Peyer's patch (tissue), 4 donors: ENCODE measurements at regions not wholly inside any gene's neighbourhood (a gene's known extent, or its start where the extent isn't known, plus 50 kb on each side); places are given as distances from the start of the nearest gene placed in this dataset.
A peak's percentile ranks its signal among the peaks of the same experiment; 100 is the strongest.
"Not testable (repeated sequence)": the region's sequence is repeated elsewhere in the genome, so short reads cannot be mapped to it uniquely, and the experiment has no call there.

Experiments
- DNase-seq, 3 donors: peaks; one replicate each; pipeline ENCODE4 v3.0.0-alpha.2; 2017 to 2019
- H3K27ac ChIP-seq, 4 donors: fragments of 200-600 bp; sonication (generic); one replicate each; pipeline ENCODE4 v1.5.1; 2016 to 2019
- H3K27me3 ChIP-seq, 2 donors: fragments of 200-600 bp; sonication (generic); one replicate each; pipeline ENCODE4 v1.5.1; 2019
- H3K36me3 ChIP-seq, 3 donors: fragments of 200-600 bp; sonication (generic); one replicate each; pipeline ENCODE4 v1.5.1; 2016 to 2019
- H3K4me1 ChIP-seq, 4 donors: fragments of 200-600 bp; sonication (generic); one replicate each; pipeline ENCODE4 v1.5.1; 2016 to 2019
- H3K4me3 ChIP-seq, 4 donors: fragments of 200-600 bp; sonication (generic); 1 replicate in 3 of 4; 2 replicates in 1 of 4; pipeline ENCODE4 v1.5.1; 2016 to 2019; ENCODE audit warnings: mild to moderate bottlenecking in 1 of 4
- H3K9me3 ChIP-seq, 4 donors: fragments of 200-600 bp; sonication (generic); one replicate each; pipeline ENCODE4 v1.5.1; 2016 to 2019; ENCODE audit warnings: mild to moderate bottlenecking in 1 of 4
- CTCF ChIP-seq, 6 experiments: fragments of 450-650 bp in 4 of 6; fragments of 200-600 bp in 2 of 6; sonication (generic) in 1 of 6; IDR thresholded peaks; one replicate each; pipeline ENCODE4 v1.5.1; 2017 to 2019; ENCODE audit warnings: antibody characterized with exemption in 6 of 6, mild to moderate bottlenecking in 3 of 6, moderate library complexity in 1 of 6
- POLR2A ChIP-seq, 2 donors: fragments of 450-650 bp; IDR thresholded peaks; one replicate each; pipeline ENCODE4 v1.5.1; 2017; ENCODE audit warnings: antibody characterized with exemption in 2 of 2, mild to moderate bottlenecking in 2 of 2, moderate library complexity in 2 of 2

- H3K27me3 ChIP-seq: no peaks in the 10 kb centered on the region
- no peaks in the 10 kb centered on the region for H3K4me1 ChIP-seq
- H3K36me3 ChIP-seq: no peaks in the 10 kb centered on the region
- H3K9me3 ChIP-seq: no peaks in the 10 kb centered on the region
- DNase-seq: no peak
- no peak overlapping the region for H3K4me3 ChIP-seq
- TF ChIP-seq POLR2A (IDR thresholded peaks at IDR 0.05) (no peak), CTCF (IDR thresholded peaks at IDR 0.05) (no peak)
- H3K27ac ChIP-seq: no peak overlapping the region
Measured at GRCh38 chr7:142585425-142585824, 163.8 kb upstream of the PRSS1 start.

GRCh38 chr7:142584765-142585164 is 164.5 kb upstream of the PRSS1 start:
- H3K27ac ChIP-seq: no peak overlapping the region

GRCh38 chr7:142583446-142583845 is 165.8 kb upstream of the PRSS1 start:
- Histone ChIP-seq H3K27ac (no peak overlapping the region), H3K4me3 (no peak overlapping the region), H3K9me3 (no peaks in the 10 kb centered on the region), H3K36me3 (no peaks in the 10 kb centered on the region), H3K4me1 (no peaks in the 10 kb centered on the region), H3K27me3 (no peaks in the 10 kb centered on the region)
- TF ChIP-seq POLR2A (IDR thresholded peaks at IDR 0.05) (no peak), CTCF (IDR thresholded peaks at IDR 0.05) (no peak)
- no peak for DNase-seq

More at GRCh38 chr7:142584765-142585164, 164.5 kb upstream of the PRSS1 start:
- H3K4me1 ChIP-seq: no peaks in the 10 kb centered on the region
- DNase-seq: no peak
- no peaks in the 10 kb centered on the region for H3K9me3 ChIP-seq
- no peak overlapping the region for H3K4me3 ChIP-seq
- no peaks in the 10 kb centered on the region for H3K36me3 ChIP-seq
- TF ChIP-seq CTCF (IDR thresholded peaks at IDR 0.05) (no peak), POLR2A (IDR thresholded peaks at IDR 0.05) (no peak)
- no peaks in the 10 kb centered on the region for H3K27me3 ChIP-seq

GRCh38 chr7:142582351-142582750 is 166.9 kb upstream of the PRSS1 start:
- Histone ChIP-seq H3K9me3 (no peaks in the 10 kb centered on the region), H3K27me3 (no peaks in the 10 kb centered on the region), H3K4me1 (no peaks in the 10 kb centered on the region), H3K27ac (no peak overlapping the region), H3K36me3 (no peaks in the 10 kb centered on the region), H3K4me3 (no peak overlapping the region)
- no peak for TF ChIP-seq POLR2A (IDR thresholded peaks at IDR 0.05)
- TF ChIP-seq CTCF (IDR thresholded peaks at IDR 0.05): no peak
- DNase-seq: no peak

GRCh38 chr7:142581341-142581740 is 167.9 kb upstream of the PRSS1 start:
- no peak for TF ChIP-seq POLR2A (IDR thresholded peaks at IDR 0.05)
- TF ChIP-seq CTCF (IDR thresholded peaks at IDR 0.05): no peak
- Histone ChIP-seq H3K36me3 (no peaks in the 10 kb centered on the region), H3K27ac (no peak overlapping the region), H3K27me3 (no peaks in the 10 kb centered on the region), H3K4me1 (no peaks in the 10 kb centered on the region), H3K9me3 (no peaks in the 10 kb centered on the region), H3K4me3 (no peak overlapping the region)
- DNase-seq: peak in 1 of 3 donors; percentile 25

- no peaks in the 10 kb centered on the region for H3K4me1 ChIP-seq
- TF ChIP-seq CTCF (IDR thresholded peaks at IDR 0.05) (no peak), POLR2A (IDR thresholded peaks at IDR 0.05) (no peak)
- no peak overlapping the region for H3K4me3 ChIP-seq
- no peak for DNase-seq
- no peaks in the 10 kb centered on the region for H3K36me3 ChIP-seq
- no peaks in the 10 kb centered on the region for H3K27me3 ChIP-seq
- H3K9me3 ChIP-seq: no peaks in the 10 kb centered on the region
- no peak overlapping the region for H3K27ac ChIP-seq
Measured at GRCh38 chr7:142579946-142580345, 169.3 kb upstream of the PRSS1 start.

- H3K4me1 ChIP-seq, H3K4me3 ChIP-seq, H3K27me3 ChIP-seq, H3K27ac ChIP-seq, DNase-seq, H3K9me3 ChIP-seq, H3K36me3 ChIP-seq: not testable (repeated sequence)
Measured at GRCh38 chr7:142575351-142575750, 173.9 kb upstream of the PRSS1 start.
